NB4 (cell line): ENCODE measurements at regions not wholly inside any gene's neighbourhood (a gene's known extent, or its start where the extent isn't known, plus 50 kb on each side); places are given as distances from the start of the nearest gene placed in this dataset.

Experiments used
- CTCF ChIP-seq: IDR thresholded peaks from one replicate; pipeline ENCODE4 v1.5.1; 2012; ENCODE audit warnings: low read depth, low read length
- MAX ChIP-seq: IDR thresholded peaks from 2 replicates; pipeline ENCODE4 v1.6.1; 2011; ENCODE audit warnings: low read depth, low read length
- MYC ChIP-seq: IDR thresholded peaks from 2 replicates; pipeline ENCODE4 v1.6.1; 2011; ENCODE audit warnings: low read depth, low read length
- POLR2A ChIP-seq: IDR thresholded peaks from 2 replicates; pipeline ENCODE4 v1.6.1; 2011; ENCODE audit warnings: mild to moderate bottlenecking; ENCODE audit not compliant: insufficient read length; ENCODE audit errors: extremely low read depth

GRCh38 chr15:66846811-66847210 lies 144.8 kb downstream of the SMAD6 start:
- TF ChIP-seq CTCF, result no peak
- TF ChIP-seq MYC, result no peak
- TF ChIP-seq POLR2A, result no peak
- TF ChIP-seq MAX, result no peak
